IPS-NIHi7 (cell line): ENCODE measurements at regions not wholly inside any gene's neighbourhood (a gene's known extent, or its start where the extent isn't known, plus 50 kb on each side); places are given as distances from the start of the nearest gene placed in this dataset.

Source experiments
- DNase-seq: peaks from one replicate; pipeline ENCODE4 v3.0.0; 2012; ENCODE audit warnings: mixed read lengths; ENCODE audit errors: extremely low spot score

- no peak for DNase-seq
These were observed 145.3 kb upstream of the MGMT start for GRCh38 chr10:129321727-129322126.

DNA sequence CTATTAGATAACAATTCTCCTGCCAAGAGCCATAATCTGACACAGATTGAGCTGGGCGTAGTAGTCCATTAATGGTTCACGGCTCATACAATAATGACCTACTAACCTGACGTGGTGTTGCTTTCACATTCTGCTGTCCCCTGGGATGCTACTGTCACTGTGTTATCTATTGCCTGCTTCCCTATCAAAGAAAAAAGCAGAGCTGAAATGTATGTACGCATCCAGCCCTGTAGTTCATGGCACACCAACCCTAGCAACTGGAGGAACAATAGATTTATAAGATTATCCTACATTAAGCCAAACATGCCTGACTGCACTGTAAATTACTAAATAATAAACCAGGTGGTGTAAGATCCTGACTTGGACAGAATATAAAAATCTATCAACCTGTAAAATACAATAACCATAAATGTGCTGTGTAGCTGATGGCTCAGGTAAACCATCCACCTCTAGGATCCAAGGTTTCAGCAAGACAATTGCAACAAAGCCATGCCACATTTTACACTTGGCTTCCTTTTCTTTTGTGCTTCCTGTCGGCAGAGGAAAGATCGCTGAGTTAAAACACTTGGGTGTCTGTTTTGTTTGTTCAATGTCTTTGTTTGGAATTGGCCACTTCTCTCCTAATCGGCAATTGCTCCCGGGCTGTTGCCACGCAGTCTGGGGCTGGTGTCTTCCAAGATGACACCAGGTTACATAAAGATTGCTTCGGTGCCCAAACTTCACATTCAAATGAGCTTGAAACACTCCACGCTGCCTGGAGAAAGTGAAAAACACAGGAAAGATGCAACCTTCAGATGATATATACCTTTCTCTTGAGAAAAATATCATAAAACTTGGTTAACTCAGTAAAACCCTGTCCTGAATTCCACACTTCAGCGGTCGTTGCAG is 143.9 kb upstream of the MGMT start:
- no peak for DNase-seq

GRCh38 chr10:129323879-129324278 is 143.2 kb upstream of the MGMT start:
- no peak for DNase-seq

DNA sequence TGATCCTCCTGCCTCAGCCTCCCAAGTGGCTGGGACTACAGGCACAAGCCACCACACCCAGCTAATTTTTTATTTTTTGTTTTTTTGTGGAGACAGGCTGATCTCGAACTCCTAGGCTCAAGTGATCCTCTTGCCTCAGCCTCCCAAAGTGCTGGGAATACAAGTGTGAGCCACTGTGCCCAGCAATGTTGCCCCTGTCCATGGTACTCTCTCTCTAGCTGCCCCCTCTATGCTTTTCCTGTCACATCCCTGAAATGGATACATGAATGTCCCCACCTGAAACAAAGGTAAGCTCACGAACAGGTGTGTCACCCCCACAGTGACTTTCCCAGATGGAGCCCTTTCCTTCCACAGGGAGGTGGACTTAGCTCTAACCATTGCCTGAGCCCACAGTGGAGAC is 141.1 kb upstream of the MGMT start:
- DNase-seq = no peak

DNA sequence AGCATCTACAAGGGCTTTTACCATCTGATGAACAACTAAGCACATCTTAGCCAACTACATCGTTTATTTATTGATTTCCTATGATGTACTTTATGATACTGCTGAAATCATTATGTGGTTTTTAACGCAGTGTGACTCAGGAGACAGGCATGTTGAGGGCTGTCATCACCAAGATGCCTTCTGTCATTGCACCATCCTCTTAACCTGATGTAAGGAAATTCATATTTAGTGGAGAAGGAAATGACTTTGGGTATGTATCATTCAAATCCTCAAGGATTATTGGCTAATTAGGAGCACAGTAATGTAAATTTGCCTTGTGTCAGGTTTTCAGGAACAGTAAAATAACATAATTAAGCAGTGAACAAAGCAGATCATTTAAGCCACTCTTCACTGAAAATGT is 138.5 kb upstream of the MGMT start:
- no peak for DNase-seq

GRCh38 chr10:129329385-129330055 is 137.5 kb upstream of the MGMT start:
- DNase-seq = no peak

- no peak for DNase-seq
These were observed 136.8 kb upstream of the MGMT start for GRCh38 chr10:129330211-129330610.

DNA sequence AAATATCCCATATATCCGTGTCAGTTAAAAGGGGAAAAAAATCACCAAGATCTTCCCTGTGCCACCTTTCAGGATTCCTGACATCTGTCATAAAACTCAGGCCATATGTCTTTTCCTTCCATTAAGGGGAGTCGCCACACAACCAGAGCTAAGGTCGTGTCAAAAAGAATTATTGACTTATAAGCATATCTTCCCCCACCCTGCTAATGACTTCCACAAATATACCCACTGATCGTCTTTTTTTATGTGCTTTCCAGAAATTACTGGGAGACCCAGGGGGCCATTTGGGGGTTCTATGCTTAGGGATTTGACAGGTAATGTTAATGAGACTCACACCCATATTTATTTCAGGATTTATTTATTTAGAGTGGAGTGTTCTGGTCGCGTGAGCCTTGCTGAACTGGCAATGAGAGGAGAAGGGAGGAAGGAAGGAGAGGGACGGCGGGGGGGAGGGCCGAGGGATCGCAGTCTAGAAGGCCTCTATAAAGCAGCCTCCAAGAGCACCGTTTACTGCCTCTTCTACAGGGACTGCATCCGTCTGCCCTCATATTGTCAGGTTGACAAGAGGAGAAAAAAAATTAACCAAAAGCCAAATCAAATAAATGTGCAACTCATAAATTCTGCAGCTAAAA is 135.7 kb upstream of the MGMT start:
- DNase-seq = no peak

- no peak for DNase-seq
These were observed 135.2 kb upstream of the MGMT start for GRCh38 chr10:129331839-129332220.

GRCh38 chr10:129332476-129332875 is 134.6 kb upstream of the MGMT start:
- DNase-seq = peak; percentile 85

DNA sequence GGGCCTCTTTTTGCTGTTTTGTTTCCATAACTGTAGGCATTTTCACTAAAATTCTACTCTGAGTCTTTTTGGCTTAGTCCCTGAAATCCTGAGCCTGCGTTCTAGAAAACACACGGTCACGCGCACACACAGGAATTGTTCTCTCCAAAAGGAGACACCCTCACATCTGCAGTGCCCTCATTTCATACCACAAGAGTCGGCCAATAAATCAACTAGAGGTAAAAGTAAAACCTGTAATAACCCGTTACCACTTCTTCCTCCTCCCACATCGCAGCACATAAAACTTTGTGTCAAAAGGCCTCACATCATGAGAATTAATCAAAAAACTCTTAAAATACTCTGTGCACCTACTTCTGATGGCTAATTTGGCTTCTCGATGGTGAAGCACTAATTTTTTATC is 133.3 kb upstream of the MGMT start:
- no peak for DNase-seq

GRCh38 chr10:129334266-129334665 is 132.8 kb upstream of the MGMT start:
- no peak for DNase-seq

DNA sequence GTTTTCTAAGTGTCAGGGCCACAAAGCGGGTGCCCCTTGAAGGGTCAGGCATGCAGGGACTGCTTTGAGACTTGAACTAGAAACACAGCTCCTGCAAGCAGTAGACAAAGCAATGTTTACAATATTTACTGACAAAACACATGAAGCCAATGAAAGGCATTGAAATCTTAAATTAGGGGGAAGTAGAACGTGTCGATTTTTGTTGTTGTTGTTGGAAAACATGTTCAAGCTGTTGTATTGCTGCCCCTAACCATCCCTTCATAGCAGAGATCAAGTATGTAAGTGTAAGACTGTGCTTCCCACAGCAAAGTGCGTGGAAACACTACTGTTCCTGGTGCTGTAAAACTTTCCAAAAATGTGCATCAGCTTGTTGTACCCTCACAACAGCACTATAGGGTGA is 131.6 kb upstream of the MGMT start:
- no peak for DNase-seq

DNA sequence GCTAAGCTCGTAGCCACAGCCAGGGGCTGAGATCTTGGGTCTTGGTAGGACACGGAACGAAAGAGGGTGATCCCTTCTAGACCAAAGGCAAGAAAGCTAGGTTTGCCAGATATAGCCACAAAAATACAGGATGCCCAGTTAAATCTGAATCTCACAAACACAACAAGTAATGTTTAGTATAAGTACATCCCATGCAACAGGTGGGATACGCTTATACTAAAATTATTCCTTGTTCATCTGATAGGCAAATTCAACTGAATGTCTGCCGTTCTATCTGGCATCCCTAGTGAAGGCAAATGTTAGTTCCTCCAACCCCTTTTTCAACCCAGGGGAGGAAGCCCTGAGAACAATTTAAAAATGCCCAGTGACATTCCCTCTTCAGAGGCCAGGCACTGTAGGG is 131.1 kb upstream of the MGMT start:
- no peak for DNase-seq

- DNase-seq = no peak
These were observed 127.8 kb upstream of the MGMT start for GRCh38 chr10:129339191-129339590.

- no peak for DNase-seq
These were observed 127.2 kb upstream of the MGMT start for GRCh38 chr10:129339841-129340240.

GRCh38 chr10:129341087-129341486 is 126.0 kb upstream of the MGMT start:
- no peak for DNase-seq

DNA sequence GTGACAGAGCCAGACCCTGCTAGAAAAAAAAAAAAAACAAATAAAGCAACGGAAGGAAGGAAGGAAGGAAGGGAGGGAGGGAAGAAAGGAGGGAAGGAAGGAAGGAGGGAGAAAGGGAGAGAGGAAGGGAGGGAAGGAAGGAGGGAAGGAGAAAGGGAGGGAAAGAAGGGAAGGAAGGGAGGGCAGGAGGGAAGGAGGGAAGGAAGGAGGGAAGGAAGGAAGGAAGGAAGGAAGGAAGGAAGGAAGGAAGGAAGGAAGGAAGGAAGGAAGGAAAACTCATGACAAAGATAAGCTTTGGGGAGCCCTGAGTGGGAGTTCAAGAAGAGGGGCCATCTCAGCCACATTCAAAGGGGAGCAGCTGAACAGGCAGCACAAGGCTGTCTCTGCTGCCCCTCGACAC is 124.7 kb upstream of the MGMT start:
- DNase-seq = no peak

DNA sequence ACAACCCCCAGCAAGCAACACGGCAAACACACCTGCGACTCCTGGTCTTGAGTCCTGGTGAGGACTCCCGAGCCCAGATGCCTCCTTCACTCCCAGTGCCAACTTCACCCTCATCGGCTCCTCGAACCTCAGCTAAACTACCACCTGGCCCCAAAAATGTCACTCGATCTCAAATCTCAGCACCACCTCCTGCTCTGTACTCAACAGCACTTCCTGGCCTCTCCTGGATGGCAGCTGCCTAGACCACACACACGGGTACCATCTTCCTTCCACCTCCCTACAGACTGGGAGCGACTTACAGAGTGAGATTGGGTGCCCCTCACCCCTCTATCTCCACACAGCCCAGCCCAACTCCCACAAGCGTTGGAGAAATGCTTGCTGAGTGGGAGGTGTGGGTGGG is 123.9 kb upstream of the MGMT start:
- DNase-seq = no peak

GRCh38 chr10:129344103-129344502 is 122.9 kb upstream of the MGMT start:
- DNase-seq = no peak

DNA sequence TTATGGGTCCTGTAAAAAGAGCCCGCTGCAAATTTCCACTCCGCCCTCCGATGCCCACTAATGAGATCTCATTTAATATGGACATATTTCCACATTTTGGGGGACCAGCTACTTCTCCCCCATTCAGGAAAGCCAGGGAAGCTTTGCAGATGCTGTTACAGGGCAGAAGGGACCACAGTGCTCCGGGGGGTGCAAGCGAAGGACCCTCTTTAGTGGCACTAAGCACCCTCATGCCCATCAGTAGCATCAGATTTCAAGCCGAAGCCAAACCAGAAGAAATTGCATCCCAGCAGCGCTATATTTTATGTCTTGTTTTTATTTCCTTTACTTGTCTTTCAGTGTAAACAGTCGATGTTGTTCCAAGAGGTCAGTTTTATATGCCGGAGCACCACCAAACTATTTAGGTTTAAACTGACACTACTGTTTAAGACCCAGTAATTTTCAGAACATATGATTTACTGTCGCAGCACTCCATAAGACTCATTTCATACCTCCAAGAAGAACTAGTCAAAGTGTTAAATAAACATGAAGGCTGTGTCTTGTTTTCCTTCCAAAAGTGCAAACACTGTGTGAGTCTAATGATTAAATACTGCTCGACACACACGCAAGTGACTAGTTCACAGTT is 122.2 kb upstream of the MGMT start:
- DNase-seq = no peak

- DNase-seq = peak; percentile 27
These were observed 121.3 kb upstream of the MGMT start for GRCh38 chr10:129345763-129346162.
